PFSK-1 (cell line): ENCODE measurements at regions not wholly inside any gene's neighbourhood (a gene's known extent, or its start where the extent isn't known, plus 50 kb on each side); places are given as distances from the start of the nearest gene placed in this dataset.

Experiments used
- FOXP2 ChIP-seq: optimal IDR thresholded peaks from 2 replicates; pipeline ENCODE3; 2011; ENCODE audit warnings: borderline replicate concordance, control low read depth, inconsistent platforms; ENCODE audit not compliant: insufficient read depth; ENCODE audit errors: extremely low read length, extremely low read depth
- POLR2AphosphoS5 ChIP-seq: IDR thresholded peaks from 2 replicates; pipeline ENCODE4 v1.6.1; 2012; ENCODE audit warnings: low read depth, mild to moderate bottlenecking, control low read depth, low read length, moderate library complexity
- REST ChIP-seq, 2 experiments: IDR thresholded peaks; 2 replicates each; pipeline versions ENCODE4 v1.6.1 to v1.8.0; 2011 to 2012; ENCODE audit warnings: low read depth in 2 of 2, low read length in 2 of 2, control low read depth in 1 of 2, inconsistent platforms in 1 of 2, mild to moderate bottlenecking in 1 of 2, moderate library complexity in 1 of 2; ENCODE audit not compliant: insufficient read depth in 1 of 2
- SIN3A ChIP-seq: IDR thresholded peaks from 2 replicates; pipeline ENCODE4 v1.6.1; 2012; ENCODE audit warnings: mild to moderate bottlenecking, low read length, moderate library complexity, borderline replicate concordance; ENCODE audit not compliant: insufficient read depth
- TAF1 ChIP-seq: IDR thresholded peaks from 2 replicates; pipeline ENCODE4 v1.6.1; 2012; ENCODE audit warnings: low read length, control low read depth, borderline replicate concordance; ENCODE audit not compliant: insufficient read depth

GRCh38 chr2:104762031-104762430, 91.9 kb upstream of the POU3F3 start:
- no peak for TF ChIP-seq SIN3A
- TF ChIP-seq REST (IDR thresholded peaks at IDR 0.05; ENCODE audit: insufficient read depth in 1 of 2, low read depth in 2 of 2, low read length in 2 of 2): no peak
- TF ChIP-seq POLR2AphosphoS5: no peak
- TF ChIP-seq FOXP2: no peak
- no peak for TF ChIP-seq TAF1

- TF ChIP-seq REST (IDR thresholded peaks at IDR 0.05; ENCODE audit: insufficient read depth in 1 of 2, low read depth in 2 of 2, low read length in 2 of 2) (peak in 1 of 2 experiments; percentile 65; a peak in 1 of 4 replicates), SIN3A (no peak), FOXP2 (peak; percentile 69), TAF1 (no peak), POLR2AphosphoS5 (peak; percentile 34; the same call in 1 of the 2 replicates)
These were observed 87.2 kb upstream of the POU3F3 start for GRCh38 chr2:104766683-104767082.

- TF ChIP-seq SIN3A (no peak), TAF1 (no peak), REST (IDR thresholded peaks at IDR 0.05; ENCODE audit: insufficient read depth in 1 of 2, low read depth in 2 of 2, low read length in 2 of 2) (no peak), FOXP2 (no peak), POLR2AphosphoS5 (no peak)
These were observed 85.2 kb upstream of the POU3F3 start for GRCh38 chr2:104768694-104769093.

- no peak for TF ChIP-seq FOXP2
- no peak for TF ChIP-seq POLR2AphosphoS5
- TF ChIP-seq REST (IDR thresholded peaks at IDR 0.05; ENCODE audit: insufficient read depth in 1 of 2, low read depth in 2 of 2, low read length in 2 of 2): no peak
- TF ChIP-seq SIN3A: no peak
- no peak for TF ChIP-seq TAF1
These were observed 84.8 kb upstream of the POU3F3 start for GRCh38 chr2:104769096-104769495.

- no peak for TF ChIP-seq REST (IDR thresholded peaks at IDR 0.05; ENCODE audit: insufficient read depth in 1 of 2, low read depth in 2 of 2, low read length in 2 of 2)
- no peak for TF ChIP-seq FOXP2
- no peak for TF ChIP-seq POLR2AphosphoS5
- no peak for TF ChIP-seq TAF1
- TF ChIP-seq SIN3A: no peak
These were observed 80.9 kb upstream of the POU3F3 start for GRCh38 chr2:104772996-104773395.
